ENCODE measurements at regions not wholly inside any gene's neighbourhood (a gene's known extent, or its start where the extent isn't known, plus 50 kb on each side); places are given as distances from the start of the nearest gene placed in this dataset.
"Not testable (repeated sequence)": the region's sequence is repeated elsewhere in the genome, so short reads cannot be mapped to it uniquely, and the experiment has no call there.

DNA sequence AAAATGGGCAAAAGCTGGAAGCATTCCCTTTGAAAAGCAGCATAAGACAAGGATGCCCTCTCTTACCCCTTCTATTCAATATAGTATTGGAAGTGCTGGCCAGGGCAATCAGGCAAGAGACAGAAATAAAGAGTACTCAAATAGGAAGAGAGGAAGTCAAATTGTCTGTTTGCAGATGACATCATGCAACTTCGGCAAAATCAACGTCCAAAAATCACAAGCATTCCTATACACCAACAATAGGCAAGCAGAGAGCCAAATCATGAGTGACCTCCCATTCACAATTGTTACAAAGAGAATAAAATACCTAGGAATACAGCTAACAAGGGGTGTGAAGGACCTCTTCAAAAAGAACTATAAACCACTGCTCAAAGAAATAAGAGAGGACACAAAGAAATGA is 192.0 kb upstream of the FBN2 start:
- not testable (repeated sequence) for DNase-seq (ENCODE audit: low read depth)

GRCh38 chr5:128735656-128736055 is 197.6 kb upstream of the FBN2 start:
- DNase-seq (ENCODE audit: low read depth), result not testable (repeated sequence)

- DNase-seq (ENCODE audit: low read depth), result no peak
These were observed 198.5 kb upstream of the FBN2 start for GRCh38 chr5:128736553-128736952.

DNA sequence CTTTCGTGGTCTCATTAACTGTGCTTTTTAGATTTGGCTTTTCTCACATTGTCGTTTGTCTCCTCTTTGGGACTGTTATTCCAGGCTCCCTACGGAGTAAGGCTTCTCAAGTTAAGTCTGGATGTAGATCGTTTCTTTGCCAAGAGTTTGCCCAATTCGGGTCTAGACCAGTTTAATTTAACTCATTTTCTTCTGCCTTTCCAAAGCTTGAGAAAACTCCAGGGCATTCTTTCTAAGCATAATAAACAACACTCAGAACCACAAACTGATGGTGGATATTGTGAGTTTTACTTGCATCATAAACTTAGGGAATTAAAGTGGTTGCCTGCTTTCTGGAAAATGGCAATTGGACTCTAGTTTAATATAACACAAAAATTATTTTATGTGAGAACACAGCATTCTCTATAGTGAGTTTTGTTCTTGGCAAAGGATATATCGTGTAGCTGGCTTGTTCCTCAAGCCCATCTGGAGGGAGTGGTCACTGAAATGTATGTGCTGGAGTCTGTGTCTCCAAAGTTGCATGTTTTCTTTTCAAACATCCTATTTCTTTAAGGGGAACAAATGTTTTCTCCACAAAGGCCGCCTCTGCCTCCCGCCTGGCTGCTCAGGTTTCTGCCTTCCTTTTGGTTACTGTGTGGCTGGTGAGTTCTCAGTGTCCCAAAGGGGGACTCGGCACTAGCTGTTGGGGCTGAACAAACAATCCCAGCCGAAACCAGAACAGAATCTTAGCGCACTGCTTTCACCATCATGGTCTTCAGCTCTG is 211.3 kb upstream of the FBN2 start:
- DNase-seq (ENCODE audit: low read depth), result no peak

GRCh38 chr5:128750155-128750554 is 212.1 kb upstream of the FBN2 start:
- DNase-seq (ENCODE audit: low read depth), result no peak

DNA sequence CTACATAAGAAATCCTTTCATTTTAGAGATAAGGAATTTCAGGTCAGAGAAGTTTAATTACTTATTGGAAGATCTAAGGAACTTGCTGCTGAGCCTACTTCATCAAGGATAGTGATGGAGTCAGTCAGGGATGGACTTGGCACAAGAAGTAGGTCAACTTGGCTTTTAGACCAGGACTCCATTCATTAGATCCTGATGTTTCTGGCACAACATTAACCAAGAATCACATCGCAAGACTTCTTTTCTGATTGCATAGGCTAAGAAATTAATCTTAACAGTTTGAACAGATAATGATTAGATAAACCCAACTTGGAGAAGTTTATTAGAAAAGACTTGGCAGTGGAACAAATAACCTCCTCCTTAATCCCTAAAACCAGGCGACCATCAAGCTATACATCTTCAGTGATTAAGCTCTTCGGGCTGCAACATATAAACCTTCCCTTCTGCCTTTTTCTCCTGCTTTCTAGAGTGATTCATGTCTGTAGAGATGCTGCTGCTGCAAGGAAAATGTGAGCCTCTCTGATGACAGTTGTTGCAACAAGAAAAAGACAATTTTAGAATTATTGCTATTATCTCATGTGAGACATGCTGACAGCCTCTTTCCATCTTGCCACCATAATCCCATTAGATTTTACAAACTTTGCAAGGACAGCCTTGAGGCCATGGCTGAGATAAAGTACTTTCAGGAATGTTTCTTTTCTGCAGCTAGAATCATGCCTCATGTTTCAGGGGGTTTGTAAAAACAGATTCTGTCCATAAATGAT is 207.9 kb upstream of the SLC27A6 start:
- DNase-seq (ENCODE audit: low read depth), result no peak

GRCh38 chr5:128762661-128763306 is 202.5 kb upstream of the SLC27A6 start:
- DNase-seq (ENCODE audit: low read depth), result no peak

GRCh38 chr5:128763321-128763720 is 202.0 kb upstream of the SLC27A6 start:
- no peak for DNase-seq (ENCODE audit: low read depth)

GRCh38 chr5:128764601-128765310 is 200.5 kb upstream of the SLC27A6 start:
- DNase-seq (ENCODE audit: low read depth), result no peak

DNA sequence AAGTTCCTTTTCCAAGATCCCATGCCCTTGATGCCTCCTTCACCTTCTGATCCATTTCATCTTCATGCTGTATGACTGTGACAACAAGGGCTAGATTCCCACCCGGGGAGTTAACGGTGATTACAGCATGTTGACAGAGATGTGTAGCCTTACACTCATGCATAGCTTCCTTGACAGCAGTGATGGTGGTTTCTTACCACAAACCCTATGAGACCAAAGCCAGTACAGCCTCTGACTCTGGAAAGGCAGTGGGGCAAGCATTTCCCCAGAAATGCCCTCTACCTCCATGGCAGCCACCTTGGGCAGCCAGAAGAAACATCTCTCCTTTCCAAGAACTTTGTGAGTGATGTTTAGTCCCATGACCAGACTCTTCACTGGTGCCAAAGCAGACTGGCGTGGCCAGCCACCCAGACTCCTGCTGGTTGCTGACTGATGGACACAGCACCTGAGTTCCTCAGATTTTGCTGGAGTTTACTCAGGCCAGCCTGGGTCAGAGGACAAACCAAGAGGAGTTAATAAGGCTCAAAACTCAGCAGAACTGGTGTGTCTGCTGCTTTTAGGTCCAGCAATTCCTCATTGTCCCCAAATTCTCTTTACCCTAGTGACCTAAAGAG is 199.7 kb upstream of the SLC27A6 start:
- DNase-seq (ENCODE audit: low read depth), result no peak

- no peak for DNase-seq (ENCODE audit: low read depth)
These were observed 198.9 kb upstream of the SLC27A6 start for GRCh38 chr5:128766406-128766805.

DNA sequence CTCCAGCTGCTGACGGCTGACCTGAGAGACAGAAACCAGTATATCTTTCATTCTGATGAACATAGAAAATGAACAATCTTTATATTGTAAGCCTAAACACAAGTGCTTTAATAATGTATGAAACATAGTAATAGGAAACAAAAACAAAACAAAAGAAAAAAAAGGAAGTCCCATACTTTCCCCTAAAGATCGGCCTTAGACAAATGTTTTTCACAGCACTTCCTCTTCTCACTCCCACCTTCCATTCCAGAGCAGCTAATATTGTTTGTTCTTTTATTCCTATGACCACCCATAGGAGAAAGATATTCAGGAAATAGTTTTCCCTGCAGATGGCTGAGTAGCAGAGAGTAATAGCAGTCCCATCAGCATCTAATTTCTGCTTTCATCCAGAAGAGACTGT is 194.4 kb upstream of the SLC27A6 start:
- DNase-seq (ENCODE audit: low read depth), result no peak

DNA sequence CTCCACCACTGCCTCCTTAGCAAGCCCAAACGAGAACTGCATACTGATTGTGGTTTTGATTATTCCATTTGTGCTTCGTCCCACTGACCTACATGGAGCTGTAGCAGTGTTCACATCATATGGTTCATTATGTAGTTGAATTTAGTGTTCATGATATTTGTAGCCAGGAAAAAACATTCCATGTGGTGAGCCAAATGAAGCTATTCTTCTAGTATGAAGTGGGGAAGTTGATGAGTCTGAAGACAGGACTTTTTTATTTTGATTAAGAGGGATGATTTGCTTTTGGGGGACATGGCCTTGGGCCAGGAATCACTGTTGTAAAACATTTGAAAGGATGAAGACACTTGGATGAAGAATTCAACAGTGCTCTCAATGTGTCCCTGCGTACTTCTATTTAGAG is 192.9 kb upstream of the SLC27A6 start:
- no peak for DNase-seq (ENCODE audit: low read depth)

DNA sequence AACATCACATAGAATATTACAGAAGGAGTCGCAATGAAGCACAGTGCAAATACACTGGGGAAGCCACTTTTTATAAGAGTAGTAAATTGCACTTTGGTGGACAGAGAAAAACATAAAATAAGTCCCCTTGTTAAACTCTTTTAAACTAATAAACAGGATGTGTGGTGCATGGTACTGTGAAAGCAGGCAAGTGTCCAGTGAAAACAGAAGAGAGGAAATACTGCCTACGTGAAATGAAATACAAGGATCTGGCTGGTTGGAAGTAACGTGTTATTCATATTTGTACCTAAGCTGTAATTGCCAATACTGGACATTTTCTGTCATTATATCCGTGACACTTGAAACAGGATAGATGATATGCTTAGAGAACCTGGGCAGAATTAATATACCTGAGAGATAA is 191.9 kb upstream of the SLC27A6 start:
- DNase-seq (ENCODE audit: low read depth), result no peak

DNA sequence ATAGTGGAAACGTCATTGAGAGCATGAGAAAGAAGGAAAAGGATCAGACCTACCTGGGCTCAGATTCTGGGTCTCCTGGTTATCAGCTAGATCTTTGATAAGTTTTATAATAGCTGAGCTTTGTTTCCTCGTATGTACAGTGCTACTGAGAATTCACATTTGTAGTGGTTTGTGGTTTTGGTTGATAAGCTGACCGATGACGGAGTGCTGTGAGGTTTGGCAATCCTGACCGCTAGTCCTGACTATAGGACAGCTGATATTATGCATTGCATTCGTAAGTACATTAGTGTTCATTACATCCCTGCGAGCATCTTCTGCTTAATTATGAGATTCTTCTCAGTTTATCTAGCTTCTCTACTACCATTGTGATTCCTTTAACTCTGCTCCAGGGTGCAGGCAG is 190.7 kb upstream of the SLC27A6 start:
- no peak for DNase-seq (ENCODE audit: low read depth)

- no peak for DNase-seq (ENCODE audit: low read depth)
These were observed 189.7 kb upstream of the SLC27A6 start for GRCh38 chr5:128775558-128775957.

- DNase-seq (ENCODE audit: low read depth), result no peak
These were observed 188.2 kb upstream of the SLC27A6 start for GRCh38 chr5:128777052-128777451.

- no peak for DNase-seq (ENCODE audit: low read depth)
These were observed 186.8 kb upstream of the SLC27A6 start for GRCh38 chr5:128778474-128778873.

GRCh38 chr5:128782446-128782845 is 182.8 kb upstream of the SLC27A6 start:
- no peak for DNase-seq (ENCODE audit: low read depth)

- DNase-seq (ENCODE audit: low read depth), result no peak
These were observed 180.6 kb upstream of the SLC27A6 start for GRCh38 chr5:128784726-128785125.

DNA sequence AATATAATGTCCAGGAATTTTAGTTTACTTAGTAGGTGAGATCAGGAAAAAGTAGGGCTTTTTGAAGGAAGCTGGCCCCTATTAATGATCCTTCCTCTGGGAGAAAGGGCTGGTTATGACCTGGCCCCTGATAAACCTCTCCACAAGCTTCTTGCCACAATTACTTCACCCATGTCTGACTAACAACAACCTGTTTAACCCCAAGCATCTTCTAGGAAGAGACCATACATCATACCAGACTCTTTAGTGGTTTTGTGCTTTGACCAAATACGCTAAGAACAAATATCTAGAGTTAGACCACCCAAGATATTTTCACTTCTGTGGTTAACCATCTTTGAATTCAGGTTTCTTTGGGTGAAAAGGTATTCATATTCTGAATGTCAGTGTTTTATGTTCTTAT is 174.0 kb upstream of the SLC27A6 start:
- no peak for DNase-seq (ENCODE audit: low read depth)

DNA sequence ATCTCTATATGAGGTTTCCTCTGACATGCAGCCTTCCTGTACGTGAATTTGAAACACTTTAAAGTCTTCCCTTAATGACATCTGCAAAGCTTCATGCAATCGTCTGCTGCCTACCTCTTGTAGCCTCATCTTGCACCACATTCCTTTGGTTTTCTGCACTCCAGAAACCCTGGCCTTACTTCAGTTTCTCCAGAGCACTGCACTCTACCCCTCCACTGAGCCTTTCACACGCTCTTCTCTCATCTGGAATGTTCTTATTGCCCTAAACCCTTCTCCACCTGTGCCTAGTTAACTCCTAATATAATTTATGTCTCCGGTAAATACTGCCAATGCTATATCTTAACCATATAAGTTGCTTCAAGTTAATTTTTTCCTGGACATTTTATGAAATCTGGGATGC is 168.8 kb upstream of the SLC27A6 start:
- no peak for DNase-seq (ENCODE audit: low read depth)

All from activated T-cell treated with anti-CD3 and anti-CD28 coated beads for 48 hours (primary cell).